ENCODE measurements at regions not wholly inside any gene's neighbourhood (a gene's known extent, or its start where the extent isn't known, plus 50 kb on each side); places are given as distances from the start of the nearest gene placed in this dataset.

DNA sequence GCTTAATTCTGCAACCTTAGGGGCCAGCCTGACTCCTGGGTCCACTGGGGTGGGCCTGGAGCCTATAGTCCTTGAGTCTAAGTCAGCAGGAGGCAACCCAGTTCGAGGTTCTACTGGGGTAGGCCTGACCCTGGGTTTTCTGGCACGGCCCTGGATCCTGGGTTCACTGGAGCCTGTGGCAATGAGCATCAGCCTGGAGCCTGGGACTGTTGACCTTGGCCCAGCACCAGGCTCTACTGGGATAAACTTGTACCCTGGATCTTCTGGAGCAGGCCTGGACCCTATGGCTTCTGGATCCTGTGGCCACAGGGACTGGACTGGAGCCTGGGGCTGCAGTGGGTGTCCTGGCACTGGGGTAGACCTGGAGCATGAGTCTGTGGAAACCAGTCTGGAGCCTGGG lies 874.3 kb upstream of the INTU start:
- TF ChIP-seq EZH2phosphoT487 (IDR thresholded peaks at IDR 0.05; ENCODE audit: insufficient read depth, low read depth) (no peak), EZH2 (IDR thresholded peaks at IDR 0.05; ENCODE audit: insufficient read depth, poor library complexity, severe bottlenecking) (no peak)

Data from GM23248 (cell line).